HG03354 (cell line): ENCODE measurements at regions not wholly inside any gene's neighbourhood (a gene's known extent, or its start where the extent isn't known, plus 50 kb on each side); places are given as distances from the start of the nearest gene placed in this dataset.
A peak's percentile ranks its signal among the peaks of the same experiment; 100 is the strongest.

Experiments
- ATAC-seq: cut with Tn5 transposase; IDR thresholded peaks from one replicate; pipeline ENCODE4 v1.9.1; 2021; ENCODE audit warnings: mild to moderate bottlenecking; ENCODE audit not compliant: unreplicated experiment, poor library complexity, severe bottlenecking

DNA sequence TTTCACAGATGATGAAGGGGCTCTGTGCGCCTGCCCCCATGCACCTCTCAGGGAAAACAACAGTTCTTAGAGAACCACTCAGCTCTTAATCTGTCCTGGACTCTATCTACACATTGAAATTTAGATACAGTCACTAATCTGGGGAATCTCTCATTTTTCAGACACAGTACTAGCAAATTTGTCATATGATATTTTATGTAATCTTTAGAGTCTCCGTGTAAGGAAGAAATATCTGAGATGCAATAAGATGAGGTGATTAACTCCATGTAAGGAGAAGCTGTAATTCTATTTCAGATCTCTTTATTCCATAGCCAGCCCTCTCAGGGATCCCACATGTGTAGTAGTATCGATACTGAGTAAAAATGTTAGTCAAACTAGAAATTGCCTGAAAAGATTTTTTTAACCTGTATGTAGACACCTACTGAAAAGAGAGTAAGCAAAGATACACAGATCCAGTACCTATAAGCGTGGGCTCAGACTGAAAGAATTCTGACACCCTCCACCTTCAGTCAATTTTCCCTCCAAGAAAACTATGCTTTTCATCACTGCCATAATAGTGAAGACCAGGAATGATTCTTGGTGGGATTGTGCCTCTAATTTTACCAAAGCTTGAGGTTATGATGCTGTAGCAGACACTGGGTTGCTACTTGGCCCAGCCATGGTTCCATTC, 279.6 kb upstream of the TMEM161B start:
- no peak for ATAC-seq

DNA sequence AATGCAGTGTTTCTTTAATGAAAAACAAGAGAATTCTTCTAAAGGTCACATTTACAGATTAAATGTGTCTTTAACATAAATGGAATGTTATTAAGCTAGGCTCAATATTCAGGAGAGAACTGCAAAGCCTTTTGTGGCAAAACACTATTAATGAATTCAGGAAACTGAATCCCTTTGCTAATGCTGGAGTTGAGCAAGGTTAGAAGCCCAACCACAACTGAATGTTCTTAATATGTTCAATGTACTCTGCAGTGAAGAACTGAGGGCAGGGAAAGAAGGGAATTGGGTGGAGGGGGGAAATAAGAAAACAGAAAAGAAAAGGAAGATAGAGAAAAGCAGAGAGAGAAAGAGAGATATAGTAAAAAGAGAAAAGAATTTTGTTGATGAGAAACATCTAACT, 276.7 kb upstream of the TMEM161B start:
- ATAC-seq = no peak

- ATAC-seq = no peak
These were observed 276.0 kb upstream of the TMEM161B start for GRCh38 chr5:88544671-88545070.

- ATAC-seq = no peak
These were observed 275.5 kb upstream of the TMEM161B start for GRCh38 chr5:88544136-88544645.

- no peak for ATAC-seq
These were observed 274.1 kb upstream of the TMEM161B start for GRCh38 chr5:88542786-88543185.

DNA sequence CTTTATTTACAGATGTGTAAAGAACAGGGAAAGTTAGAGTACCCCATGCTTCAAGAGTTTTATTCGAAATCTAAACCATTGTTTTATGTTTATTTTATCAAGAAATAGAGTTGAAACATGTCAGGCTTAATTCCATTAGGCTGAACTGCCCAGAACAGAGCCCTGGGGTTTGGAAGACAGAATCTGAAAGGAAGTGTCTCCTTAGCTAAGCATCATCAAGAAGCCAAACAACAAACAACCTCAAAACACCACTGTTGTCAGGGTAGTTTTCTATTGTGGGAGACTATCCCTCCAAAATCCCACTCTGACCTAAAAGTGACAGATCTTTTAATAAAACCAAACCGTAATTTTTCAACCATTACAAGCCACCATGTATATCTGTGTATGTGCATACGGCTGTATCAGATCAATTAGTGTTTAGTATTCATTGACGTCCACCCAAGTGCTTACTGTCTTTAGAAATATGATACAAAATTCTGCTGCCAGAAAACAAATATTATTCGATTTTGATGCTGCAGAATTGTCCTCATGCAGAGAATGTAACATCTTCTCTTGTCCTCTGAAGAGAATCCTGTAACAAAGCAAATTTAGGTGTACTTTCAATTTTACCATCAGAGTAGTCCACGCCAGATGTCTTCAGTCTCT, 271.9 kb upstream of the TMEM161B start:
- ATAC-seq = no peak

DNA sequence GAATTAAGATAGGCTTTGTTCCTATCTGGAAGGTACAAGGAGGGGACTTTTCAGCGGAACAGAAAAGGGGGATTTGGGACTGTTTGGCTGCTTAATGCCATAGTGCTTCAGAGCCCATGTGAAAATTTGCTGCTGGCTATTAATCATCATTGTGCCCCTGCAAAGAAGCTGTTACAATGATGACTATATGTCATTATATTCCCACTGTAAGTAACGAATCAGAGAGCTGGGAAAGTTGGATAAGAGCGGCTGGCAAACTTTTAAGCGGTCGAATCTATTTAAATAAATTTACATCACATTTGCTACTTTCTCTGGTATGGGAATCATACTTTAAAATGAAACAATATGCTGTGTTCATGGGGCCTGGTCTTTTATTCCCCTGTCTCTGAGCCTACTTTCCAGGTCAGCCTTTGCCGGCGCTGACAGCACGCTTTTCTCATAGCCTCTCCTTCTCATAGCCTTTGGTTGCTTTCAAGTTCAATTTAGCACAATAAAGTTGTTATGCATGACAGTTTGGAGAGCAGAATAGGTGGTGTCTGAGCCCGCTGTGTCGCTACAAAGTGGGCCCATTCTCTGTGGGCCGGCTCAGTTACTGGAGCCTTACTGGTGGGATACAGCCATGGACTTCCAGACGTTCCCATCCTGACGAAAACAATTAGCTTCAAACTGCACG, 271.2 kb upstream of the TMEM161B start:
- ATAC-seq = no peak

- ATAC-seq = no peak
These were observed 270.4 kb upstream of the TMEM161B start for GRCh38 chr5:88539026-88539425.

DNA sequence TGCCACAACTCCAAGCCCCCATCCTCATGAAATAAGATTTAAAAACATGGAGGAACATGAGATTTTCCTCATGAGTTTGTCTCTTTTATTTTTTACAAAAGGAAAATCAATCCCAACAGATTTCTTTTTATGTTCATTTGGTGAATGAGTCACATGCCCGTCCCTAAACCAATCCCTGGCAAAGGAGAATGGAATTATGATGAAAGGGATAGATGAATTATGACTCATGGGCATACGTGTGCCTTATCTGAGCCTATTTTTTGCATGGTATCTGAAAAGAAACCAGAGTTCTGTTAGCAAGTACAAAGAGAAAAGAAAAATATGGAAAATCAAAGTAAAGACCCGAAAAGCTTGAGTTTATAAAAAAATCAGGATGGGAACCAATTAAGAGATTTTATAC, 267.5 kb upstream of the TMEM161B start:
- no peak for ATAC-seq

DNA sequence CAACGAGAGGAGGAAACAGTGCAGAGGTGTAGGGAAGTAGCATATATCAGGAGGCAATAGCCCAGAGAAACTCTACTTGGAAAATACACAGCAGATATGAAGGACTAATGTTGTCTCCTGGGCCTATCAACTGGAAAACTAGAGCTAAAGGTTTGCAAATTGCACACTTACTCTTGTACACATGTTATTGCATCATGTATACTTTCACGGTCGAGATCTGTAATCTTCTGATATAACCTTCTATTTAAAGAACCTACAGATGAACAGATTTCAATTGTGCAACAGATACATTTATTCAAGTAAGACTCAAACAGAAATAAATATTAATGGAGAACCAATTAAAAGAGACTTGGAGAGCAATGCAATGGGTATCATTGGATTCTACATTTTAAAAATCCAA, 256.3 kb upstream of the TMEM161B start:
- ATAC-seq = no peak

- no peak for ATAC-seq
These were observed 250.4 kb upstream of the TMEM161B start for GRCh38 chr5:88519066-88519465.

- no peak for ATAC-seq
These were observed 249.7 kb upstream of the TMEM161B start for GRCh38 chr5:88518131-88519016.

- ATAC-seq = no peak
These were observed 247.5 kb upstream of the TMEM161B start for GRCh38 chr5:88515881-88516819.

GRCh38 chr5:88515068-88515467, 246.4 kb upstream of the TMEM161B start:
- ATAC-seq = no peak

- no peak for ATAC-seq
These were observed 240.8 kb upstream of the TMEM161B start for GRCh38 chr5:88509403-88509802.

- ATAC-seq = no peak
These were observed 238.6 kb upstream of the TMEM161B start for GRCh38 chr5:88507261-88507660.

DNA sequence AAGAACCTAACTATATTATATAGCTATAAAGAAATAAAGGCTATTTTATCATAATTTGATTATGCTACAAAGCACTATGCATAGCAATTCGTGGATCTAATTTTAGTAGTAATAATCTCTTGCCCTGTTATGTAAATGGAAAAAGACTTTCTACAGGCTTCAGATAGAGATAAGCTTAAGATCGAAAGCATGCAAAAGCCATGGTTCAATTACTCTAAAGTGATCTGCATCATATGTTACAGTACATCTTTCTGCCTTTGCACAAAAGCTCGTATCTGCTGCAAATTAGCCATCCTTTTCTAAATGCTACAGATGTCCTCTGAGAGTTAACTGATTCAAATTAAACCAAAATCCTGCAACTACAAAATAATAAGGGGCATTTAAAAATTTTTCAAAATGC, 234.8 kb upstream of the TMEM161B start:
- ATAC-seq = no peak

- peak; percentile 5 for ATAC-seq
These were observed 234.3 kb upstream of the TMEM161B start for GRCh38 chr5:88503041-88503345.
